ENCODE measurements at regions not wholly inside any gene's neighbourhood (a gene's known extent, or its start where the extent isn't known, plus 50 kb on each side); places are given as distances from the start of the nearest gene placed in this dataset.

GRCh38 chr9:90368928-90369327 is 273.7 kb downstream of the DIRAS2 start:
- no peak for DNase-seq

GRCh38 chr9:90379771-90380170 is 262.9 kb downstream of the DIRAS2 start:
- DNase-seq, result no peak

- DNase-seq, result no peak
Measured at GRCh38 chr9:90385146-90385545, 257.5 kb downstream of the DIRAS2 start.

- DNase-seq, result no peak
Measured at GRCh38 chr9:90393365-90394152, 249.1 kb downstream of the DIRAS2 start.

GRCh38 chr9:90394871-90395270 is 247.8 kb downstream of the DIRAS2 start:
- no peak for DNase-seq

DNA sequence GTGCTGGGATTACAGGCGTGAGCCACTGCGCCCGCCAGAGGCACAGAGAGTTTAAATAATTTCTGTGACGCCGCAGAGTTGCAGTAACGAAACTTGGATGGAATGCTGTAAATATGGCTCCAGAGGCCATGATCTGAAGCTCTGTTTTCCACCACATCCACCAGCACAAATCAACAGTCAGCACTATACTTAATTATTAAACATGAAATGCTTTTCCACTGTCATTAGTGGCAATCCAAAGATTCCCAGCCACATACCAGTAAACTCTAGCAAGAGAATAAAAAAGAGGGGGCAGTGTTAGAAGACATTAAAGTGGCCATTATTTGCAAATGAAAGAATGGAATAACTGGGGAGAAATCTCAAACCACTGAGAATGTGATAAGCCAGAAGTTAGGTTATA is 242.5 kb downstream of the DIRAS2 start:
- DNase-seq, result no peak

- no peak for DNase-seq
Measured at GRCh38 chr9:90408659-90409058, 234.0 kb downstream of the DIRAS2 start.

DNA sequence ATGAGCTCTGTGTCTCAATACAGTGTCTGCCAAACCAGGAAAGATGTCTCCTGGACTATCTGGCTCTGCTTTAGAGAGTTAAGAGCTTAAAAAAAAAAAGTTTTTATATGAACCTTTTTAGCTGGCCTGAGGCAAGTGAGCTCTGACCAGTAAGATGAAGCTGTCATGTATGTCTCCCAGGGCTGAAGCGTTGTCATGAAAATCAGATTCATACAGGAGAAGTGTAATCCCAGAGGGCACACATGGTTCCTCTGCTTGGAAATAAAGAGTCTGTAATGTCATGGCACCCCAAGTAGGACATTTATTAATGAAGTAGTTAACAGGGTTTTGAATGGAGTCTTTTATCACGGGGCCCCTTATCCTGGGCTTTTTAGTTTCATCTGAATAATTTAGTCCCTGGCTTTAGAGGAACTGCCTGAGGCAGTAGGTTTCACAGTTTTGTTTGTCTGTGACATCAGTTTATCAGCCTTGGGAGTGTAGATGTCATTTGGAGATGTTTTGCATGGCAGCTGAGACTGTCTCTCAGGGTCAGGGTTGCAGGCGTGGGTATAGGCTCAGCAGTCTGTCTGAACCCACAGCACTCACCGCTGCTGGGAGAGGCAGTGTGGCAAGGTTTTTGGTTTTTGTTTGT is 223.3 kb downstream of the DIRAS2 start:
- no peak for DNase-seq

DNA sequence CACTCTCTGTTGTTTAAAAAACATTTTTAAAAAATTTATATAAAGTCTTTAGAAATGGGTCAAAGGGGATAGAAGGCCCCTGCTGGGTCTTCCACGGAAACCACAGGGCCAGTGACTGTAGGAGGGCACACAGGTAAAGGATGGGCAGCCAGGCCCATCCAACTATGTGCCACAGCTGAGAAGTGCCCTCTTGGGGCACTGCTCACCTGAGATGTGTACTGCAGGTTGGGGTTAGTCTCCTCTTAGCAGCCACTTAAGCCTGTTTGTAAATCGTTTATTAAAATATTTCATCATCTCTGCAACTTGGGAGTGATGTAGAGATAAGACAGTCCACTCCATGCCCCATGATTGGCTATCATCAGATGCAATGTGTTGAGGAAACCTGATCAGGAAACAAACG is 222.4 kb downstream of the DIRAS2 start:
- no peak for DNase-seq

DNA sequence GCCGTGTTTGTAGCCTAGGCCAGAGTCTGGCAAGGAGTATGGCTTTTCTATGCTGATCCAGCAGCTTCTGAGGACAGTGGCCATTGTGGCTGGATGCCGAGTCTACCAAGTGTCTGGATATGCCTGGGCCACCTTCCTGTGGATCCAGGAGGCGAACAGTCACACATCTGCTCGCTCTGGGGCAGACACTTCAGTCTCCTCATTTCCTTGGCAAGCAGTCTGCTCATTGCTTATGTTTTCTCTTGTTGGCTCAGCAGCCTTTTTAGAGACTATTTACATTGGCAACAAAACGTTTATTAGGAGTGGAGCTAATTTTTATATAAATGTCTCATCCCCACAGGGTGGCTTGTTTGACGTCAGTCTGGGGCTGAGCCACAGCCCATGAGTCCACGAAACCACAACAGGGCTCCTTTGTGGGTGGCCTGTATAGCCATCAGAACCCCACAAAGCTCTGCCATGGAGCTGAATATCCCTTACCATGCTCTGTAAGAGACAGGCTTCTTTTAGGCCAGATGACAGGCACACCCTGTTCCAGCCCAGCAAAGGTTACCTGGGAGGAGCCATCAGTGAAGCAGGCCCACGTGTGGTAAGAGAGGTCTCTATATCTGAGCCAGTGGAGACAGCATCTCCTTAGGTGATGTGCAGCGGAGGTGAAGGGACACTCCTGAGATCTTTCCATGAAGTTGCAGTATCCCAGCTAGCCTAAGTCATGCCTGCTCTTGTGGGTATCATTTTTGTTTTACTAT is 221.7 kb downstream of the DIRAS2 start:
- DNase-seq, result no peak

- DNase-seq, result no peak
Measured at GRCh38 chr9:90421786-90422185, 220.8 kb downstream of the DIRAS2 start.

DNA sequence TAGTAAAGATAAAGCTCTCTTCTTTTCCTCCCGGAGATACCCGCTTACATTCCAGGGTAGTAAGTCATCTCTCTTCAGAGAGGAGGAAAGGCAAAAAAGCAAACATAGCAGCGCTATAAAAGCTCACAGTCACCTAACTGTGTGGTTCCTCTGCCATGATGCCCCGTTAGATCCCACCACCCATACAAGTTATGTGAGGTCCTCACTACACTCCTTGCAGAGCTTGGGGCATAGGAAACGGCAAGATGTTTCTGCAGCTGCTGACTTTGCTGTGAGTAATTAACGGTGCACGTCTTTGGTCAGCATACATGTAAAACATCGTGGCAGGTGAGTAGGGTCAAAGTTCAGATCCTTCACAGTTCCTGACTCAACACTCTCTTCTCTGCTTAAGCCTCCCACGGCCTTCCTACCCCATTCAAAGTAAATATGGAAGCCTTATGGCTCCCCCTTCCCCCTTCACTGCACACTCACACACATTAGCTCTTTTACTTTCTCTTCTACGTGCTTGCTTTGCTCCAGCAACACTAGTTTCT is 218.9 kb downstream of the DIRAS2 start:
- DNase-seq, result no peak

GRCh38 chr9:90428517-90428916 is 214.1 kb downstream of the DIRAS2 start:
- no peak for DNase-seq

DNA sequence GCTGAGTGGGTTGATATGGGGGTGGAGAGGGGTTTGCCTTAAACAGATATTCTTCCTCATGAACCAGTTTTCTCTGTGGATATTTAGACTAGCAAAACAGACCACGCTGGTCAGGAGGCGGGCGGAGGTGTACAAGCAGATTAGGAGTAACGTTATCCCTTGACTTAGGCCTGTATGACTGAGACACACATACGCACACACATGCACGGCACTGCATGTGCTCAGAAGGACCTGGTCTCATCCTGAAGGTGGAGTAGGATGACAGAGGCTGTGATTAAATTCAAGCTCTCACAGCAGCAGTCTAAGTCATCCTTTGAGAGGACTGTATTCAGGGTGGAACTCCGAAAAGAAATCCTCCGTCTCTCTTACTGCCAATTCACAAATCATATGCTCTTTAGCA is 209.7 kb downstream of the DIRAS2 start:
- no peak for DNase-seq

GRCh38 chr9:90433398-90433941 is 209.2 kb downstream of the DIRAS2 start:
- DNase-seq, result no peak

- no peak for DNase-seq
Measured at GRCh38 chr9:90441814-90442213, 200.8 kb downstream of the DIRAS2 start.

- no peak for DNase-seq
Measured at GRCh38 chr9:90442723-90443122, 199.9 kb downstream of the DIRAS2 start.

GRCh38 chr9:90444609-90445204 is 197.9 kb downstream of the DIRAS2 start:
- DNase-seq, result no peak

- no peak for DNase-seq
Measured at GRCh38 chr9:90445391-90445790, 197.2 kb downstream of the DIRAS2 start.

GRCh38 chr9:90446200-90446948 is 196.2 kb downstream of the DIRAS2 start:
- no peak for DNase-seq

DNA sequence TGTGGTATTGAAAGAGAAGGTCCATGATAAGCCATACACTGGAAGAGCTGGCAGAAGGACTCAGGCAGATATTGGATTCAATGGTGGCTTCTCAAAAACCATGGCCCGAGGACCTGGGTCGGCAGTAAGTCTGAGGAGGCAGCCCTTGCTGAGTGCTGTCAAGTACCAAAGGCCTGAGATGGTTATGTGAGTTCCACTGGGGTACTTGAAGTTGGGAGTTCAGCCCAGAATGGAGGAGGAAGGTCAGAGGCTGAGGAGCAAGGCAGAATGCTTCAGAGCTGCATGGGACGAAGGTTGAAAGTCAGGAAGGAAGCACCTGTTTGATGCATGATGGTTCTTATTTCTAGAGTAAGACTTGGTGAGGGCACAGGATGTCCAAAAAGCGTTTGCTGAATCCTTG is 194.9 kb downstream of the DIRAS2 start:
- DNase-seq, result no peak
